Astrocyte (in vitro differentiated cells and primary cell): ENCODE measurements at regions not wholly inside any gene's neighbourhood (a gene's known extent, or its start where the extent isn't known, plus 50 kb on each side); places are given as distances from the start of the nearest gene placed in this dataset.

Experiments
- CTCF ChIP-seq: IDR thresholded peaks from 2 replicates; pipeline ENCODE4 v1.5.1; 2011; ENCODE audit warnings: low read depth, mild to moderate bottlenecking, inconsistent platforms, low read length, moderate library complexity; ENCODE audit not compliant: insufficient read depth
- EZH2 ChIP-seq: IDR thresholded peaks from 2 replicates; pipeline ENCODE4 v1.6.1; 2012; ENCODE audit warnings: mild to moderate bottlenecking, low read length, inconsistent platforms; ENCODE audit not compliant: insufficient read depth

- TF ChIP-seq CTCF (no peak), EZH2 (no peak)
Measured at GRCh38 chr12:68403711-68404110, 71.5 kb upstream of the MDM1 start.
